Trophoblast cell (in vitro differentiated cells and primary cell): ENCODE measurements at regions not wholly inside any gene's neighbourhood (a gene's known extent, or its start where the extent isn't known, plus 50 kb on each side); places are given as distances from the start of the nearest gene placed in this dataset.

ENCODE experiments used
- DNase-seq, 2 donors: peaks; one replicate each; pipeline ENCODE4 v3.0.0-alpha.2; 2016
- H2AFZ ChIP-seq: 2 replicates; pipeline ENCODE4 v1.6.1; 2013; ENCODE audit warnings: low read length, moderate library complexity, mild to moderate bottlenecking; ENCODE audit not compliant: insufficient read depth, poor library complexity
- H2AK5ac ChIP-seq: 2 replicates; pipeline ENCODE4 v1.6.1; 2013; ENCODE audit warnings: mild to moderate bottlenecking, low read length
- H2BK120ac ChIP-seq: 2 replicates; pipeline ENCODE4 v1.6.1; 2013; ENCODE audit warnings: low read length, mild to moderate bottlenecking, moderate library complexity; ENCODE audit not compliant: insufficient read depth, poor library complexity
- H2BK12ac ChIP-seq: 2 replicates; pipeline ENCODE4 v1.6.1; 2013; ENCODE audit warnings: mild to moderate bottlenecking, low read length, moderate library complexity
- H2BK5ac ChIP-seq: 2 replicates; pipeline ENCODE4 v1.6.1; 2013; ENCODE audit warnings: low read length, low read depth, moderate library complexity, mild to moderate bottlenecking; ENCODE audit not compliant: poor library complexity
- H3K14ac ChIP-seq: 2 replicates; pipeline ENCODE4 v1.6.1; 2013; ENCODE audit warnings: mild to moderate bottlenecking, low read length
- H3K18ac ChIP-seq: 2 replicates; pipeline ENCODE4 v1.6.1; 2013; ENCODE audit warnings: mild to moderate bottlenecking, low read length
- H3K23ac ChIP-seq: 2 replicates; pipeline ENCODE4 v1.6.1; 2013; ENCODE audit warnings: low read length
- H3K27ac ChIP-seq: 2 replicates; pipeline ENCODE4 v1.5.1; 2013; ENCODE audit warnings: low read depth, mild to moderate bottlenecking, inconsistent platforms, low read length, moderate library complexity
- H3K27me3 ChIP-seq: 2 replicates; pipeline ENCODE4 v1.6.1; 2013; ENCODE audit warnings: inconsistent platforms, mild to moderate bottlenecking, low read length, moderate library complexity; ENCODE audit not compliant: insufficient read depth
- H3K36me3 ChIP-seq, 2 experiments: 1 replicate in 1 of 2; 2 replicates in 1 of 2; pipeline ENCODE4 v1.6.1; 2013; ENCODE audit warnings: low read length in 2 of 2, mild to moderate bottlenecking in 2 of 2, moderate library complexity in 1 of 2; ENCODE audit not compliant: insufficient read depth in 2 of 2, control insufficient read depth in 1 of 2
- H3K4ac ChIP-seq: 2 replicates; pipeline ENCODE4 v1.6.1; 2013; ENCODE audit warnings: low read depth, mild to moderate bottlenecking, low read length, moderate library complexity
- H3K4me1 ChIP-seq, 2 experiments: 1 replicate in 1 of 2; 2 replicates in 1 of 2; pipeline ENCODE4 v1.6.1; 2013; ENCODE audit warnings: low read length in 2 of 2, mild to moderate bottlenecking in 2 of 2, moderate library complexity in 1 of 2; ENCODE audit not compliant: insufficient read depth in 2 of 2, control insufficient read depth in 1 of 2
- H3K4me2 ChIP-seq: 2 replicates; pipeline ENCODE4 v1.6.1; 2013; ENCODE audit warnings: inconsistent platforms, mild to moderate bottlenecking, low read length, moderate library complexity
- H3K4me3 ChIP-seq: 2 replicates; pipeline ENCODE4 v1.5.1; 2013; ENCODE audit warnings: mild to moderate bottlenecking, low read depth, low read length, inconsistent platforms
- H3K79me1 ChIP-seq: one replicate; pipeline ENCODE4 v1.6.1; 2013; ENCODE audit warnings: low read length
- H3K79me2 ChIP-seq: 2 replicates; pipeline ENCODE4 v1.6.1; 2013; ENCODE audit warnings: low read length, mild to moderate bottlenecking; ENCODE audit not compliant: control insufficient read depth, insufficient read depth, poor library complexity
- H3K9ac ChIP-seq: 2 replicates; pipeline ENCODE4 v1.6.1; 2013; ENCODE audit warnings: mild to moderate bottlenecking, low read length
- H3K9me3 ChIP-seq: 2 replicates; pipeline ENCODE4 v1.6.1; 2013; ENCODE audit warnings: low read depth, mild to moderate bottlenecking, control low read depth, inconsistent platforms, low read length; ENCODE audit not compliant: insufficient read depth
- H4K12ac ChIP-seq: 2 replicates; pipeline ENCODE4 v1.6.1; 2013; ENCODE audit warnings: low read depth, mild to moderate bottlenecking, low read length, moderate library complexity
- H4K8ac ChIP-seq: 2 replicates; pipeline ENCODE4 v1.6.1; 2013; ENCODE audit warnings: low read depth, mild to moderate bottlenecking, low read length, moderate library complexity
- H4K91ac ChIP-seq: one replicate; pipeline ENCODE4 v1.6.1; 2013; ENCODE audit warnings: low read depth, mild to moderate bottlenecking, low read length, moderate library complexity
- WGBS: extraction: QIAGEN DNeasy Blood & Tissue Kit; methylation state at CpG from one replicate; pipeline ENCODE4 v1.1.7; 2013; ENCODE audit warnings: missing lambda C conversion rate; ENCODE audit not compliant: insufficient read length, insufficient coverage; ENCODE audit errors: extremely low coverage; 5-methylcytosine and 5-hydroxymethylcytosine counted together

DNA sequence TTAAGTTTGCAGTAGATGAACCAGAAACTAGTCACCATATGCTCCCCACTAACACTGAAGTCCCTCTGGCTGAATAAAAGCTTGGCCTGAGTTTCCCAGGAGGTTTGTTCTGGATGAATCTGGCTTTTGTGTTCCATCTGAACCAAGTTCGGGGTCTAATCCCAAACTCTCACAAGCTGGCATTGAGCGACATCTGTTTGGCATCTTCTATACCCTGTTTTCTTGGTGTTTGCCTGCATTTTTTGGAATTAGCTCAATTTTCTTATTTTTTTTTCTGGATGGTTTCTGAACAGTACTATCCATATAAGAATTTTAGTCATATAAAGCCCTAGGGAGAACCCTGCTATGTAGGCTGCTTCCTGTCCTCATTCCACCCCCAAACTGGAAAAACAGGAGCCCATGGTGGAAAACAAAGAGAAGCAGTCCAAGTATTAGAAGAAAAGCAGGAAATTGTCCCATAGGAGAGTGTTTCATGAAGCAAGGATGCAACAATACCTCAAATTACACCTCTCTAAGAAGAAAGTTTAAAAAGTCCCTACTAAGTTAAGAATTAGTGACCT, 737.1 kb downstream of the DHX35 start:
- no peak overlapping the region for H3K27ac ChIP-seq
- H3K4ac ChIP-seq: no peak overlapping the region
- no peak overlapping the region for H3K18ac ChIP-seq
- H3K4me1 ChIP-seq: no peaks in the 10 kb centered on the region
- H3K23ac ChIP-seq: no peak overlapping the region
- no peak overlapping the region for H4K8ac ChIP-seq
- DNase-seq: no peak
- no peak overlapping the region for H2BK120ac ChIP-seq
- no peak overlapping the region for H2AK5ac ChIP-seq
- no peak overlapping the region for H4K12ac ChIP-seq
- no peaks in the 10 kb centered on the region for H3K9me3 ChIP-seq
- no peak overlapping the region for H3K4me2 ChIP-seq
- H3K79me1 ChIP-seq: no peaks in the 10 kb centered on the region
- no peaks in the 10 kb centered on the region for H3K27me3 ChIP-seq
- no peak overlapping the region for H2AFZ ChIP-seq
- no peak overlapping the region for H2BK12ac ChIP-seq
- H3K14ac ChIP-seq: no peak overlapping the region
- no peak overlapping the region for H3K9ac ChIP-seq
- no peak overlapping the region for H2BK5ac ChIP-seq
- no peak overlapping the region for H3K4me3 ChIP-seq
- no CpG with 5 or more reads among the region's 2 CpGs for WGBS
- H4K91ac ChIP-seq: no peak overlapping the region
- H3K36me3 ChIP-seq: no peaks in the 10 kb centered on the region
- H3K79me2 ChIP-seq: no peaks in the 10 kb centered on the region

DNA sequence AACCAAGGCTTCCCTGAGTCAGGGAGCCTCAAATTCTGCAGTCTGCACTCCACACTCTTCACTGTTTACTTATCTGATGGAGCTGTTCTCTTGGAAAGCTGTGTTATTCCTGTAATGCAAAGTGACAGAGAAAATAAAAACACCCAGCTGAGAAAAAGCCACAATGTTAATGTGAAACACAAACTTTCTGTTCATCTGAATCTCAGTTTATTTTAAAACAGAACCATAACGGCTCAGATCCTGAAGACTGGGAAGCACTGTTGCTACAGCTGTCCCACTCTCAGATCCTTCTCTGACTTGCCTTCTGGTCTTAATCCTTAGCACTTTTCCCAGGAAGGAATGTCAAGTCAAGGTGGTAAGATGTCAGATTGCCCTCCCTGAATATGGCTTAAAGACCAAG, 736.6 kb downstream of the DHX35 start:
- no peak overlapping the region for H3K9ac ChIP-seq
- H3K79me2 ChIP-seq: no peaks in the 10 kb centered on the region
- no peaks in the 10 kb centered on the region for H3K36me3 ChIP-seq
- H4K12ac ChIP-seq: no peak overlapping the region
- H2AK5ac ChIP-seq: no peak overlapping the region
- no peak overlapping the region for H2BK12ac ChIP-seq
- H3K4me2 ChIP-seq: no peak overlapping the region
- no peaks in the 10 kb centered on the region for H3K4me1 ChIP-seq
- H2BK120ac ChIP-seq: no peak overlapping the region
- no peak overlapping the region for H3K4ac ChIP-seq
- H3K14ac ChIP-seq: no peak overlapping the region
- H3K27me3 ChIP-seq: no peaks in the 10 kb centered on the region
- no peaks in the 10 kb centered on the region for H3K9me3 ChIP-seq
- no peak overlapping the region for H3K4me3 ChIP-seq
- H3K23ac ChIP-seq: no peak overlapping the region
- no peak overlapping the region for H4K91ac ChIP-seq
- H3K79me1 ChIP-seq: no peaks in the 10 kb centered on the region
- H2AFZ ChIP-seq: no peak overlapping the region
- WGBS: no CpG with 5 or more reads among the region's 1 CpG
- H3K18ac ChIP-seq: no peak overlapping the region
- no peak for DNase-seq
- no peak overlapping the region for H3K27ac ChIP-seq
- no peak overlapping the region for H4K8ac ChIP-seq
- no peak overlapping the region for H2BK5ac ChIP-seq

DNA sequence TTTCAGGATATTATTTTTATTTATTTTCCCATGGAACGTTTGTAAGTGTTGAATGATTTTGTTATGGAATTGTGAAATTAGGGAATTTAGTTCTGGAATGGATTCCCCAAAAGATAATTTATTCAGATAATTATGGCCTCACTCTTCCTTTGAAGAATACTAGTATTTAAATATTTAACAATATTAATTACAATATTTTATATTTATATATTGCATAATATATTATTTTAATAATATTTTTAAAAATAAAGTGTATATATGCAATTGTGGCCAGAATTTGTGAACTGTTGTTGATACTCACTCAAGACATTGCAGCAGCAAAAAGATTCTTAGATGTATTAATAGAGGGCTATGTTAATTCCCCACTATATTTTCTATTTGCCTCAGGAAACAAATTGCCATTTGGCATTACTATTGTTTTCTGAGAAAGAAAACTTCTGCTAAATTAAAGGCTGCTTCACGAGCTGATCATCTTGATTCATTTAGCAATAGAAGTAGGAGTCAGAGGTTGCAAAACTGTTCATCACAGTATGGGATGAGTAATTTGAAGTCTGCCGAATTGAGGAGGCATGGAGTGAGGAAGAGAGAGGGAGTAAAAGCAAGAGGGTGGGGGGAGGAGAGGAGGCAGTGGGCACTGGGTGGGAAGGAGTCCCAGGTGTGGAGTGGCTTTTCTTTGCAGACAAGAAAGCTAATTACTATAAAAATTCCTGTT, 729.2 kb downstream of the DHX35 start:
- Histone ChIP-seq H2BK12ac (no peak overlapping the region), H3K79me1 (no peaks in the 10 kb centered on the region), H3K27ac (no peak overlapping the region), H3K4me3 (no peak overlapping the region), H3K36me3 (no peaks in the 10 kb centered on the region), H3K14ac (no peak overlapping the region), H2AK5ac (no peak overlapping the region), H3K9me3 (no peaks in the 10 kb centered on the region), H3K18ac (no peak overlapping the region), H3K4me1 (no peaks in the 10 kb centered on the region), H3K4ac (no peak overlapping the region), H3K23ac (no peak overlapping the region), H4K12ac (no peak overlapping the region), H4K8ac (no peak overlapping the region), H4K91ac (no peak overlapping the region), H3K79me2 (no peaks in the 10 kb centered on the region), H2BK5ac (no peak overlapping the region), H2AFZ (no peak overlapping the region), H3K4me2 (no peak overlapping the region), H2BK120ac (no peak overlapping the region), H3K27me3 (no peaks in the 10 kb centered on the region), H3K9ac (no peak overlapping the region)
- no peak for DNase-seq
- 100% methylated on average over 1 of the region's 3 CpGs for WGBS

DNA sequence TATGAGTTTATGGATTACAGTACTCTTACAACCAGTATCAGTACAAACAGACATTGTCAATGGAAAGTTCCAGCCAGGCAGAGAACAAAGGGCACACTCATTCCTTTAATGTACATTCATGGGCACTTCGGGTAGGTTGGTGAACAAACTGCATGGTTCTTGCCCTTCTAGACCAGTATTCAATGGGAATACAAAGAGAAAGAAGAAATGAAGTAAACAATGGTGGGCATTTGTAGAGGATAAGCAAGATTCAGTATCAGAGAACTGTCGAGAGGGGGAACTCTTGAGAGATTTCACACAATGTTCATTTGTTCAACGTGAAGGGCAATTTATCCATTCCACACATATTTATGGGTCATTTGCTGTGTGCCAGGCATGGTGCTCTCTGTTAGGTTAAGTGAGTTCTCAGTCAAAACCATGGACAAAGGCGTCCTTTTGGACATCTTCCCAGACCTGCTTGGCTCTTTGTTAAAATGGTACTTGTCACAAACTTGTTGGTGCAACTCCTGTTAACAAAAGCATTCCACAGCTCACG, 714.8 kb downstream of the DHX35 start:
- Histone ChIP-seq H3K27ac (no peak overlapping the region), H3K18ac (no peak overlapping the region), H3K4me2 (no peak overlapping the region), H4K12ac (no peak overlapping the region), H2AFZ (no peak overlapping the region), H3K36me3 (no peaks in the 10 kb centered on the region), H2BK120ac (no peak overlapping the region), H2BK12ac (no peak overlapping the region), H3K9ac (no peak overlapping the region), H3K9me3 (no peaks in the 10 kb centered on the region), H3K4me1 (peaks cover 0 to 4% of the 10 kb centered on the region in 2 experiments), H2AK5ac (no peak overlapping the region), H2BK5ac (no peak overlapping the region), H3K27me3 (peaks cover 2% of the 10 kb centered on the region), H3K14ac (no peak overlapping the region), H3K79me1 (no peaks in the 10 kb centered on the region), H3K4ac (no peak overlapping the region), H3K4me3 (no peak overlapping the region), H4K91ac (no peak overlapping the region), H4K8ac (no peak overlapping the region), H3K79me2 (no peaks in the 10 kb centered on the region), H3K23ac (no peak overlapping the region)
- no peak for DNase-seq
- no CpG with 5 or more reads among the region's 5 CpGs for WGBS
